GM12865 (cell line): ENCODE measurements at regions not wholly inside any gene's neighbourhood (a gene's known extent, or its start where the extent isn't known, plus 50 kb on each side); places are given as distances from the start of the nearest gene placed in this dataset.

Source experiments
- DNase-seq: peaks from one replicate; pipeline ENCODE4 v3.0.0; 2010; ENCODE audit warnings: low read depth
- H3K4me3 ChIP-seq: 2 replicates; pipeline ENCODE4 v1.5.1; 2011; ENCODE audit warnings: mild to moderate bottlenecking, low read depth, low read length, control low read depth
- CTCF ChIP-seq: IDR thresholded peaks from 2 replicates; pipeline ENCODE4 v1.5.1; 2011; ENCODE audit warnings: low read length, control low read depth, low read depth, inconsistent platforms; ENCODE audit not compliant: insufficient read depth; ENCODE audit errors: missing control alignments

GRCh38 chr6:95496769-95497426 lies 80.4 kb upstream of the MANEA start:
- no peak for TF ChIP-seq CTCF

GRCh38 chr6:95501032-95501904 lies 76.1 kb upstream of the MANEA start:
- DNase-seq, result no peak
- no peak for TF ChIP-seq CTCF
- no peak overlapping the region for H3K4me3 ChIP-seq

More at GRCh38 chr6:95496769-95497426, 80.4 kb upstream of the MANEA start:
- DNase-seq, result no peak
- H3K4me3 ChIP-seq, result no peak overlapping the region

- no peak for TF ChIP-seq CTCF
- no peak overlapping the region for H3K4me3 ChIP-seq
- no peak for DNase-seq
These were observed 73.8 kb upstream of the MANEA start for GRCh38 chr6:95503568-95503967.

- H3K4me3 ChIP-seq, result no peak overlapping the region
- TF ChIP-seq CTCF, result no peak
- no peak for DNase-seq
These were observed 65.9 kb upstream of the MANEA start for GRCh38 chr6:95511404-95511803.

GRCh38 chr6:95515975-95516374 lies 61.4 kb upstream of the MANEA start:
- TF ChIP-seq CTCF, result no peak
- no peak overlapping the region for H3K4me3 ChIP-seq
- DNase-seq, result no peak

- DNase-seq, result no peak
- H3K4me3 ChIP-seq, result no peak overlapping the region
- TF ChIP-seq CTCF, result no peak
These were observed 60.3 kb upstream of the MANEA start for GRCh38 chr6:95517004-95517403.

GRCh38 chr6:95517568-95517967 lies 59.8 kb upstream of the MANEA start:
- no peak overlapping the region for H3K4me3 ChIP-seq
- TF ChIP-seq CTCF, result no peak
- DNase-seq, result no peak
